ENCODE measurements at regions not wholly inside any gene's neighbourhood (a gene's known extent, or its start where the extent isn't known, plus 50 kb on each side); places are given as distances from the start of the nearest gene placed in this dataset.

DNA sequence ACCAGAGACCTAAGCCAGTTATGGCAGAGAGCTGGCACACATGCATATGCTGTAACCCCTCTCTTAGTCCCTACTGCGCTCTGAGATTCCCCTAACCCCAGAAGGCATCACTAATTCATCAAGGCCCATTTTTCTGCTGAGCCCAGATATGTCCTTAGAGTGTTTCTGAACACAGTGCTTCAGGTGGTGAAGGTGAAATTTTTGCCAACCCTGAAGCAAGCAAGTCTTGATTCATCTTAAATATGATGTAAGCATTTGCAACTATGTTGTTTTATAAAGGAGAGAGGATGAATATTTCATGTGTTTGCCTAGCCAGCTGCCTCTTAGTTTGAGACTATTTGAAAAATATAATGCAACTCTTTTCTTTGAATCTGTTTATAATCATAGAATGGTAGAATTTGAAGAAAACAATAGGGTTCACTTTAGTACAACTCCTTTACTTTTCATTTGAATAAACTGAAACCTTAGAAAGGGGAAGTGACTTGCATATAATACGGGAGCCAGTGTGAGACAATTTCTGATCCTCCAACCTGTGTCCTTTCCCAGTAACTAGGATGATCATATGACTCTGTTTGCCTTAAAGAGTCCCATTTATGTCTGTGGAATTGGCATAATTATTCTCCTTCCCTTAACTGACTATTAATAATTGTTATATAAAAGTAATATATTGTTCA is 194.3 kb upstream of the MTNR1B start:
- TF ChIP-seq CTCF (IDR thresholded peaks at IDR 0.05): no peak
- TF ChIP-seq POLR2A (IDR thresholded peaks at IDR 0.05): no peak

All from heart left ventricle (tissue), 13 donors.